Kidney capillary endothelial cell (primary cell): ENCODE measurements at regions not wholly inside any gene's neighbourhood (a gene's known extent, or its start where the extent isn't known, plus 50 kb on each side); places are given as distances from the start of the nearest gene placed in this dataset.

ENCODE experiments used
- DNase-seq: peaks from one replicate; pipeline ENCODE4 v3.0.0-alpha.2; 2018; ENCODE audit warnings: low spot score

- no peak for DNase-seq
These were observed 1277.3 kb downstream of the SLC16A7 start for GRCh38 chr12:60872850-60873713.

GRCh38 chr12:60874091-60874490 lies 1278.3 kb downstream of the SLC16A7 start:
- no peak for DNase-seq

DNA sequence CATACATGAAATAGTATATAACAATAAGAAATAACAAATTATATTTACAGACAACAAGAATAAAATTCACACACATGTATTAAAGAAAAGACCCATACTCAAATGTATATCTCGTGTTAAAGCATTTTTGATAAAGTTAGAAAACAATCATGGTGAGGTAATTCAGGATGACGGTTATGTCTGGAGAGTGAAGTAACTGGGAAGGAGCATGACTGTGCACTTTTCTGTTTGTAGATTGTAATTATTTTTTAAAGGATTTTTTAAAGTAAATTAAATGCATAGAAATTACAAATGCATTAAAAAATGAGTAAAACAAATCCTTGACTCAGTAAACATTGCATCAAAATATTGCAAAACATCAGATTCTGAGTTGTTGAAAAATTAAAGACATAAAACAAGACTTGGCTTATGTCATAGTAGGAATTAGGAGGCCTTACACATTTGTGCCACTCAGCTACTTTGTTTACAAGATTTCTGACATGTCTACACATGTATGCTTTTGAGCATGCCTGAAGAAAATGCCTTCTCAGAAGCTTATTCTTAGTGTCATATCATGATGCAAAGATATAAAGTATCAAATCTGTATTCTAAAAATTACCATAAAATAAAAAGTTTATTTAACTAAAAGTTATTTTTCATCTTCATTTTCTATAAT lies 1325.1 kb downstream of the SLC16A7 start:
- DNase-seq: no peak

DNA sequence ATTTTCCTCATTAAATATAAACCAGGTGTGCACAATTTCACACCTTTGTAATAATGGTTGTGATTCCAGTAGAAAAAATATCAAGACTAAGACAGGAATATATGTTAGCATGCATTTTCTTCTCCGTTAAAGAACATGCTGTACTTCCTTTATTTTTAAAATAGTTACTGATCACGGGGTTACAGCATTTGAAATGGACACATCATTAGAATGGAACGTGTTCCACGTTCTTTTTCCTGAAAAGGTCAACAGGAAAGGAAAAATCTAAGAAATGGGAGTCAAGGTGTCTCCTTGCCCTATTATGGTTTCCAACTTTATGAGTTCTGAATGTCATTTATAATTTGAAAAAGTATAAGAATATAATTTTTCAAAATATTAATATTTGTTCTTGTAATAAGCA lies 1325.7 kb downstream of the SLC16A7 start:
- no peak for DNase-seq

DNA sequence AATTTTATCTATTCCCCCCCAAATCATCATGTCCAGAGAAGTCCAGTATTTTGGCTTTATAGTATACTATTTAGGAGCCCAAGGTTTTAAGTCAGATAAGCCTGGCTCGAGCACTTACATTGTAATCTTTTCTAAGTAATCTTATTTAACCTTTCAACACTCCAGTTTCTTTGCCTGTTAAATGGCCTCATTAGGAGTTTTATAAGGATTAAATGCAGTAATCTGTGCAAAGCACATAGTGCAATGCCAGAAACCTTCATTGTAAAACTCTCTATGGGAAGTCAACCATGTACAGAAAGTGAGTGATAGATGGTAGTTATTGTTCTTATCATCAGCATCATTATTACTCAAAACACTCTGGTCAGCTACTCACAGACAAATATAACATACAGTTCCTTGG lies 1330.4 kb downstream of the SLC16A7 start:
- no peak for DNase-seq

DNA sequence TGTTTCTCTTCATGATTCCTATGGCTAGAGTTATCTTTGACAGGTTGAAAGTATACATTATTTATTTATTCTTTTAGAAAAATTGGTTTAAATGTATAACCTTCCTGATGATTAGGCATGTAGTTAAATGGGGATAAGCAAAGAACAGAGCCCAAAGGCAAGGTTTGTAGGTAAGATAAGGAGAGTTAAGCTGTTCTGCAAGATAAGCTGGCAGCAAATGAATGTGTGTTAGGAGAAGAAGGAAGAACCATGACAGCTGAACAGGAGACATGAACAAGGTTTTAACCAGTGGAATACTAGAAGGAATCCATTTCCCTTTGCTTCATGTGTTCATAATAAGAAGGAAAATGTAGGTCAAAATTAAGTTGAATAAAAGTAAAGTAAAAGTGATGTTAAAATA lies 1330.1 kb upstream of the USP15 start:
- DNase-seq: no peak

GRCh38 chr12:60935981-60936761 lies 1324.0 kb upstream of the USP15 start:
- no peak for DNase-seq

DNA sequence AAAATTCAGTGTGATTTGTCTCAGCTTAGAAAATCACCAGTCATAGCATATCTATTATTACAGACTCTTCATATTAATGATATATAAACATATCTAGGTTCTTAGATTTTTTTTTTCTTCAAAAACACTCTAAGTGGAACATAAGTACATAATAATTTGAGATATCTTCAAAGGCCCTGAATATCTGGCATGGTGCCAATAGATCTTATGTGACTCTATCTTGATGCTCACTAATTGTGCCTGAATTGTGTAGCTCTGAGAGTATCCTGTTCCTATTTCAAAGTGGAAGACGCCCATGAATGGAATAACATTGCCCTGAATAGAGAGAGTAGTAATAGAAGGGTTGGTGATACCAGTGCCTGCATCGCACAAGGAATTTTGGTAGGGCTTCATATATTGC lies 1312.7 kb upstream of the USP15 start:
- DNase-seq: no peak

- no peak for DNase-seq
These were observed 1293.1 kb upstream of the USP15 start for GRCh38 chr12:60967128-60967527.

- no peak for DNase-seq
These were observed 1282.2 kb upstream of the USP15 start for GRCh38 chr12:60977966-60978365.

- DNase-seq: no peak
These were observed 1279.6 kb upstream of the USP15 start for GRCh38 chr12:60980558-60980957.

GRCh38 chr12:60981473-60981872 lies 1278.7 kb upstream of the USP15 start:
- no peak for DNase-seq

DNA sequence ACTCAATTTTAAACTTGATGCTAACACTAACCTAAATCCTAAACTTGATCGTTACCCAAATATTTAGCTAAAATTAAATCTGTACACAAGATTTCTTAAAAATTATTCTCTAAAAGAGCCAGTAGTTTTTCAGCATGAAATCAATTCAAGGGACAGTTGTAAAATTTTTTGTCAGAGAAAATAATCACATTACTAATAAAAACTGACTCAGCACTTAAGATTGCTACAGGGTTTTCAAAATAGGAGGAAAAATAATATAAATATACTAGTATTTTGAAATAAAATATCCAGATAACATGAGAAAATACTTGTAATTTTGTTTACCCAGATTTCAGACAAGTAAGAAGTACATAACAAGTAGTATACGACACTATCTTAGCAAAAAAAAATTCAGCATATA lies 1268.1 kb upstream of the USP15 start:
- DNase-seq: no peak

DNA sequence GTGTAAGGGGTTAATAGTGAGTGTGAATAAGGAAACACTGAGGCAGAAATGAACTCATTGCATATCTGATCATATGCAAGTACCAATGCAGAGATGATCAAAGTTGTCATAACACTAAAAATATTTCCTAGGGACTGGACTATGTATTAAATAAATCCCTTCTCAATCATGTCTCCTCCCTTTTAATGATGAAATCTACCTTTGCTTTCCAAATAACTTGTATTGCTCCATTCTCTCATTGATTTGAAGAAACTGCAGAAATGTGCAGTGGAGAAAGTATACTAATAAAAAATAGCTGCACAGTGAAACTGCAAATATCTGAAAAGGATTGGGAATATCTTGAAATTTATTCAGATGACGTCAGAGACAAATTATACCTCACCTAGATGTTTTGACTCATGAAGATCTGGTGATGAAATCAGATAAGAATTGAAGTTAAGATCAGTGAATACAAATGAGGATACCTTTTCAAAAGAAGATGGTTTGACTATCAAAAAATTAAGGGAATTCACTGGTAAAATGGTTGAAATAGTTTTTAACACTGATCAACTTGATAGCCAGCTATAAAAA lies 1264.9 kb upstream of the USP15 start:
- DNase-seq: no peak

DNA sequence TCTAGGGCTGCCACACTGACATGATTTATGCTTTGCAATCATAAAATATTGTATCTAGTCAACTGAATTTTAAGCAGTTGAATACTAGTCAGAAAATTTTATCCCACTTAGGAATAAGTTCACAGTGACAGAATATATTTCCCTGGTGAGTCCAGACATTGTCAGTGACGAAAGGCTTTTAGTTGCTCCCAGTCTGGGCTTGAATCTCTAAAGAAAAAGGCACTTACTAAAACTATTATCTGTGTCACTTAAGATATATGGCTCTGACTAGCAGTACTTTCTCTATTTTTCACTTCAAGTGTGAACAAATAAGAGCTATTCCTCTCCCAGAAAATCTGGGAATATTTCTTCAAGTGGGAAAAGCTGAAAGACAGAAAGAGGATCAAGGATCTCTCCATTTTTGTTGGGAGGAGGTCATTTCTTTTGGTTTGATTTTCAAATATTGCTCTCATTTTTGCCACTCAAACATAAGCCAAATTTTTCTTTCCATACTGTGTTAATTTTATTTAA lies 1262.3 kb upstream of the USP15 start:
- DNase-seq: no peak

DNA sequence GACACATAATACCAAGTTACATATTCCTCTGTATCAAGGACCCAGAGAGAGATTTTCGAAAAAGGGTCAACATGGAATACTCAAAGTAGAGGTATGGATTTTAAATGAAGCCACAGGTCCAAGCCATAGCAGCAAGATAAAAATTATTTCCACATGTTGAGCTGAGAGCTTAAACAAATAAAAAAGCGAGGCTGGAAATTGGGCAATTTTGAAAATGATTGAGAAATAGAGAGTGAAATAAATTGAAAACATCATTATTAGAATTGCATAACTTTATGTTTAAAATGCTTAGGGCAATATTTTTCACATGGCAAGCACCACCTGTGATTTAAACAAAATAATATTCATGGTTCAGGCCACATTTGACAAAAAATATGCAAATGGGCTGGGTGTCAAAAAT lies 1251.0 kb upstream of the USP15 start:
- no peak for DNase-seq

DNA sequence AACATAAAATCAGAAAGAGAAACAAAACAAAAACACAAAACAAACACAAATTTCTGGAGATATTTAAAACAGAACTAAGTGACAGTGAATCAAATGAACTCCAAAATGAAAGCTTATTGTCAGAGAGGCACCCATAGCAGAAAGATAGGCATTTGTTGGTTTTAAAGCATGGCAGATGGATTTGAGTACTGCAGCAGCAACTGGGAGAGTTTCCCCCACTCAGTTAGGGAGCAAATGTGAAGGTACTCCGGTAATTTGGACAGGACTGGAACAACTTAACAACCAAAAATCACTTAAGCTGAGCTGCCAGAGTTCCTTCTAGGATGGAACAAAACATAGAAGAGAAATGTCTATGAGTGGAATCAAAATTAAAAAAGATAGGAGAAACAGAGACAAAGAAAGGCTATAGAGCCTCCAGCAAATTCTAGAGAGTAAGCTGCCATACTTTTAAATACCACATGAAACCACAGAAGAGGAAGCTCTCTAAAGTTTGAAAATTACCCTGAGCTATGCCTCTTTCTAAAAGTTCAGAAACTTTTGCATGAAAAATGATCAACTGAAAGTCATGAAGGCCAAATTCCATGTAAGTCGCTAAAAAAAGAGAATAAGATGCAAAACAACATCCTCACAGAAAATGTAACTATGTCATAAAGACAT lies 1248.3 kb upstream of the USP15 start:
- no peak for DNase-seq

- DNase-seq: no peak
These were observed 1241.6 kb upstream of the USP15 start for GRCh38 chr12:61018571-61018970.

DNA sequence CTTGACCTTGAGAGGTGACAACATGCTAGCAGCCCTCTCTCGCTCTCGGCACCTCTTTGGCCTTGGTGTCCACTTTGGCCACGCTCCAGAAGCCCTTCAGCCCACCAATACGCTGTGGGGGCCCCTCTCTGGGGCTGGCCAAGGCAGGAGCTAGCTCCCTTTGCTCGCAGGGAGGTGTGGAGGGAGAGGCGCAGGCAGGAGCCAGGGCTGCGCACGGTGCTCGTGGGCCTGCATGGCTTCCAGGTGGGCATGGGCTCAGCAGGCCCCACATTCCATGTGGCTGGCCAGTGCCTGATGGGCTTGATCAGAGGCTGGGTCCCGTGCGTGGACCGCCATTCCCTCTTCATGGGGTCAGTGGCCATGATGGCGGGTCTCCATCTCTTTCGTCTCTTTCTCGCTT lies 1237.0 kb upstream of the USP15 start:
- DNase-seq: no peak

DNA sequence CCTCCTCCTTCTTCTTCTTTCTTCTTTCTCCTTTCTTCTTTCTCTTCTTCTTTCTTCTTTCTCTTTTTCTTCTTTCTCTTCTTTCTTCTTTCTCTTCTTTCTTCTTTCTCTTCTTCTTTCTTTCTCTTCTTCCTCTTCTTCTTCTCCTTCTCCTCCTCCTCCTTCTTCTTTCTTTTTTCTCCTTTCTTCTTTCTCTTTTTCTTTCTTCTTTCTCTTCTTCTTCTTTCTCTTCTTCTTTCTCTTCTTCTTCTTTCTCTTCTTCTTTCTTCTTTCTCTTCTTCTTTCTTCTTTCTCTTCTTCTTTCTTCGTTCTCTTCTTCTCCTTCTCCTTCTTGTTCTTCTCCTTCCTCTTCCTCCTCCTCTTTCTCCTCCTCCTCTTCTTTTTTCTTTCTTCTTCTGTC lies 1230.7 kb upstream of the USP15 start:
- DNase-seq: no peak

GRCh38 chr12:61037792-61038191 lies 1222.4 kb upstream of the USP15 start:
- no peak for DNase-seq

DNA sequence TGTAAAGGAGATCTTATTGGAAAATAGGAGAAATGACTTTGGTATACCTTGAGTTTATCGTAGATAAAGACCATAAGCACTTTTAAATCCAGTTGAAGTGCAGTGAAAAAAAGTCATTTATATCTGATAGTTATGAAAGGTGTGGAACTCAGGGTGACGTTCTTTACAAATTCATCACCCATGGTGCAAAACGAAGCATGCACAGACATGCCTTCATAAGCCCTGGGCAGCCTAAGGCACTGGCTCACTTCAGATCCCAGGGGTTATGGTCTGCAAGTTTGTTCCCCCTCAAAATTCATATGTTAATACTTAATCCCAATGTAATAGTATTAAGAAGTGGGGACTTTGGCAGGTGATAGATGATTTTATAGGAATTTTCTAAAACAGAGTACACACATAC lies 1216.4 kb upstream of the USP15 start:
- DNase-seq: no peak
